GM19043 (cell line): ENCODE measurements at regions not wholly inside any gene's neighbourhood (a gene's known extent, or its start where the extent isn't known, plus 50 kb on each side); places are given as distances from the start of the nearest gene placed in this dataset.

Experiments
- ATAC-seq: cut with Tn5 transposase; IDR thresholded peaks from one replicate; pipeline ENCODE4 v1.9.1; 2021; ENCODE audit warnings: low read depth; ENCODE audit not compliant: unreplicated experiment

DNA sequence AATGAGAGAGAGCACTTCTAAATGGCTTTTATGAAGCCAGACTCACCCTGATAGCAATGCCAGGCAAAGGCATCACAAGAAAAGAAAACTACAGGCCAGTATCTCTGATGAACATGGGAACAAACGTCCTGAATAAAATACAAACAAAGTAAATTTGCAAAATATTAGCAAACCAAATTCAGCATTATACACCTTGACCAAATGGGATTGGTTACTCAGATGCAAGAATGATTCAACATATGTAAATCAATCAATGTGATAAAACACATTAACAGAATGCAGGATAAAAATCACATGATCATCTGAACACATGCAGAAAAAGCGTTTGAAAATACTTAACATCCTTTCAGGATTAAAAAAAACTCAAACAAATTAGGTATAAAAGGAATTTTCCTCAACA, 494.9 kb upstream of the CCDC54 start:
- no peak for ATAC-seq

DNA sequence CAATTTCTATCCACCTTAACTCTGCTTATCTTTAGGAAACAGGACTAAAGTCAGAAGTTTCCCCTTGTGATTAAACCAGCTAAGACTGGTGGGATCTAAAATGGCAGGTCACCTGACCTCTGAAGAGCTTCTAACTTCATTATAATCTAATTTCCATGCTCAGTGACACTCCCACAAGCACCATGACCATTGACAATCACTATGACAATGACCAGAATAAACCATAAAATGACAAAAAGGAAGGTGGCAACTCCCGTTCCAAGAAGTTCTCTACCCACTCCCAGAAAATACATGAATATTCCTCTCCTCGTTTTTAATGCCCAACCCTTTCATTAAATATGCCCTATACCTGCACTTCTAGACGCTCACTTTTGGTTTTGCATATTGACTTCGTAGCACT, 471.2 kb upstream of the CCDC54 start:
- no peak for ATAC-seq

DNA sequence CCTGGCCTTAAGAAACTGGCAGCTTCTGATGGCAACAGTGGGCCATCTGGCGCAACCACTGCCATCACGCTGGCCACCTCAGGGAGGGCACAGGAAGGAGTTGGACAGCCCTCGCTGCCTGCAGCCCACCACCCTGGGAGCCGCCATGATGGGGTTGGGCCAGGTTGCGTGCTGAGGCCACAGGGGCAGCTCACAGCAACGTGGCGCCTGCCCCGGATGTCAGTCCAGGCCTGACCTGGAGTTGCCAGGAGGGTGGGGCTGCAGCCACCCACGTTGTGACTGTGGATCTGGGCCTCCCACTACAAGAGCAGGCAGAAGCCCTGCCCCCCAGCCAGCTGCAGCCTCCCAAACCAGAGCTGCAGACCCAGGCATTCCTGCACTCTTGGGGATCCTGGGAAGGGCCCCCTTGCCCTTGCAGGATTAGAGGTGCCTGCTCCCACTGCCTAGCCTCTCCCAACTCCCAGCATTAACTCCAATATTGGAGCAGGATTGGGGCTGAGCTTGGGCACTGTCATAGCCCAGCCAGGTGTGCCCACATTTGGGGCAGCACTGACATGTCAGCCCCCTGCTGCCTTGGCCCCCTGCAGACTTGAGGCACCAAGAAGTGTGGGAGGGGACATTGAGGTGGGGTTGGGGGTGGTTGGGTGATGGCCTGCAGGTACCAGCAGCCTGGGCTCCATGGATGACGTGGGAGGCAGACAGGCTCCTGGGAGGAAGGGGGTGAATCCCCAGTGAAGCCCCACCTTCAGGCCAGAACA, 468.9 kb upstream of the CCDC54 start:
- no peak for ATAC-seq

DNA sequence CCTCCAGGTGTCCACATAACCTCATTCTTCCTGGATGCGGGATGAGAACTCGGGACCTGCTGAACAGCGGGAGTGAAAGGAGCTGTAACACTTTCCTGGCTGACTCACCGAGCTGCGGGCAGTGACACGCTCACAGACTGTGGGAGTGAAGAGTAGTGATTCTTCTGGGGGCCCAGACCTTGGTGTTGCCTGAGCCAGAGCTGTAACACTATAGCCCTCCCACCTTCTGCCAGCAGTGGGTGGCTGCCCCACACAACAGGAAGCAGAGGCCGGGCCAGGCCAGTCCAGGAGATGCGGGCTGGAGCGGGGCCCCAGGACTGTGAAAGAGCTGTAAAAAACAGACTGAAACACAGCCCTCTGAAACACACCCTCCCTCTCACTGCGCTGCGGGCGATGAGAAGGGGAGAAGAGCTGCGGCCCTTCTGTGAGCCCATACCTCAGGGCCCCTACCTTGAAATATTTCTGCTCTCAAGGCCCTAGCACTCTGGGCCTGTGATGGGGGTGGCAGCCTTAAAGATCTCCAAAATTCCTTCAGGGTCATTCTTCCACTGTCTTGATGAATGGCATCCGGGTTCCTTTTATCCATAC, 464.0 kb upstream of the CCDC54 start:
- no peak for ATAC-seq

DNA sequence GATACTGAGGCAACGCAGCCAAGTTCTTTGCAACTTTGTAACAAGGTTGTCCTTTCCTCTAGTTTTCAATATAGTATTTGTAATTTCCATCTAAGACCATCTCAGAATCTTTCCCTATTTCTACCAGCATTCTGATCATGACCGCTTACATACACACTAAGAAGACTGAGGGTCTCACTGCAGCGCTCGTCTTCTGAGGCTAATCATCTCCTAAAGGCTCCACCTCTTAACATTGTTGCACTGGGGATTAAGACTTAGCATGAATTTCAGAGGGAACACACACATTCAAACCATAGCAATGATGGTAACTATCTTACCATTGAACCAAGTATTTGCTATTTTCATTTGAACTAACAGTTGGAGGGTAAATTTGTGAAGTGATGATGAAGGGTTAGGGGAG, 463.3 kb upstream of the CCDC54 start:
- ATAC-seq = no peak

DNA sequence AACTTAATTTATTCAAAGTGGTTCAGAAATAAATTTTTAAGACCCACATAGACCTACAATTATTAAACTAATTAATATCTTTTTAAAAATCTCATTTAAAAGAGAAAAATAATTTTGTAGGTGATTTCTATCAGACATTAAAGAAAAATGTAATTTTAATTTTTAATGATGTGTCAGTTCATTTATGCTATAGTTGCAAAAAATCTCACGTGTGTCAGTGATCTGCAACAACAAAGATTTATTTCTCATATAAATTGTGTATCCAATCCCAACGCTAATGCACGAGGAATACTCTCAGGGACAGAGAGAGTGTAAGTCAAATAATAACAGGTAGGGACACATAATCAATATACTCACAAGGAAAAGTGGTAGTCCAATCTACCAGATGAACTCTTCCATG, 456.6 kb upstream of the CCDC54 start:
- no peak for ATAC-seq

DNA sequence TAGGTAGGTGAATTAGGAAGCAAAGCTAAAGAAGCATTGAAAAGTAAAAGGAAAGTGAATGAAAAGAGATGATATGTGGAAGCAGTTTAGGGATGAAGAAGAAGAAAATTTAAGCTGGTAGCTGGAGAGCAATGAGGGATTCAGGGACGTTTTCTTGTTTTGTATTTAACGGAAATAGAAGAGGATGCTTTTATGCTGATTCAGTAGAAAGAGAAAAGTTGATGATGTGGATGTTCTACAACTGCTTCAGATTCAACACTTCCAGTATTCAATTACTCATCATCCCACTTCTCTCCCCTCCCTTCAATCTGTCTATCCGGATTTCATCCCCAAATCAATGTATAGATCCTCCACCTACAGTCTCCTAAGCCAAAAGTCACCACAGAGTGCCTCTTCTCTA, 448.2 kb upstream of the CCDC54 start:
- ATAC-seq = no peak

DNA sequence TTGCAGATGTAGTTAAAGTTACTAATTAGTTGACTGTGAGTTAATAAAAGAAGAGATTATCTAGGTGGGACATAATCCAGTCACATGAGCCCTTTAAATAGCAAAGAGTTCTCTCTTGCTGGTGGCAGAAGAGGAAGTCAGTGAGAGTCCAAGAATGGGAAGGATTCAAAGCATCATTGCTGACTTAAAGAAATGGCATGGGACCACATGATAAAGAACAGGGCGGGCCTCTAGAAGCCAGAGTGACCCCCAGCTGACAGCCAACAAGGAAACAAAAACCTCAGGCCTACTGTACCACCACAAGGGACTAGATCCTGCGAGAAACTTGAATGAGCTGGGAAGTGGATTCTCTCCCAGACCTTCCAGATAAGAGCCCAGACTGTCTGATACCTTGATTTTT, 447.2 kb upstream of the CCDC54 start:
- ATAC-seq = no peak

DNA sequence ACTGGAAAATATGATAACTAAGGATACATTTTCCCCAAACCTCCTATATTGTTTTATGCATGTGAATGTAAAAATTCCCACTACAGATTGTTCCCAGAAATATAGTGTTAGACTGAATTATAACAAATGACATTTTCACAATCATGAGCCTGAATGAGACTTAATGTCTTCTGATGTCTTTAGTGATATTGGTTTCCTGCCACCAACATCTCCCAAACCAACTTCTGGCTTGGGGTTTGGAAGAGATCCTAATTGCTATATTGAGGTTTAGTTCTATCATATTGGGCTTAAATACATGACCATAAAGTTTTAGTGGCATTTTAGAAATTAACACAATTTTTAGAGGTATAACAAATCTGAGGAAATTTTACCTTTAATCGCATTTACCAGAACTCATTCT, 445.3 kb upstream of the CCDC54 start:
- ATAC-seq = no peak

DNA sequence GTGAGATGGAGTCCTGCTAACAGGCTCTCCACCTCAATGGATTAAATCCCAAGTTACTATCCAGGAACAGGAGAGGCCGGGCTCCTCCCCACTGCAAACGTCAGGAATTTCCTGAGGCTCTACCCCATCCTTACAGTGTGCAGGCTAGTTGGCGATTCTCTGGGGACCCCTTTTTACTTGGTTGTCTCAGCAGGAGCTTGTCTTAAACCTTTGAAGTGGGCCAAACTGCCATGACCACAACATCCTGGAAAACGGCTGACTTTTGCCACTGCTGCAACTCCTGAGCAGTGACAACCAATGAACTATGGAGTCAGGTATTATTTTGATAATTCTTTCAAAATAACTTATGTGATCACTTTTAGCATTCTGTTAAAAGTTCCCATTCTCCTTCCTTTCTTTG, 440.9 kb upstream of the CCDC54 start:
- ATAC-seq = no peak

DNA sequence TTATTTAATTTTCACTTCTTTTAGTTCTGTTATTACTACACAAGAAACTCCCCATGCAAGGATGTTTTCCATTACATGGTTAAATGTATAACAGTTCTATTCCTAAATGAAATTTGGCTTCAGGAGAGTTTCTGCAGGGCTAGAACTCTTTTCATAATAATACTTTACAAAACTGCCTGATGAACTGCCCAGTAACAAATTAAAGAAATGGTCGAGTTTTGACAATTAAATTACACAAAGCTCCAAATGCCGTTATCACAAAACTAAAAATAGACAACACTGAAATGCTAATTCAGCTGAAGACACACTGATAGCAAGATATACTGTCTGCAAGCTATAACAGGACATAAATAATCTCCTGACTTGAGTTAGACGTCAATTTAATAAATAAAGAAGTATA, 435.2 kb upstream of the CCDC54 start:
- ATAC-seq = no peak

DNA sequence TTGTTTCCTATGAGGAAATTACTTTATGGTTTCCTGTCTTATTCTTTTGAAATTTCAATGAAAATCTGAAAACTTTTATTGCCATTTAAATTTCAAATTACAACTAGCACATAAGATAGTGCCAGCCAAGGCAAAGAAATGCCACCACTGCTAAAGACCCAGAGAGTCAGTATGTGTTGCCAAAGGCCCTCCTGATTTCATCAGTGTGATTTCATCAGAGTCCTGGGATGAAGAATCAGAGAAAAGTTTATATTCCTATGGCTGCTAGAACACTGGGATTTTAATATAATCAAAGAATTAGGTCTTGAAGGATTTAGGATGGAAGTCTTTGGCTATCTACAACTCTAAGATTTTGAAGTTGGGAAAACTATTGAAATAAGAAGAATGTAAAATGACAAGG, 434.2 kb upstream of the CCDC54 start:
- no peak for ATAC-seq

DNA sequence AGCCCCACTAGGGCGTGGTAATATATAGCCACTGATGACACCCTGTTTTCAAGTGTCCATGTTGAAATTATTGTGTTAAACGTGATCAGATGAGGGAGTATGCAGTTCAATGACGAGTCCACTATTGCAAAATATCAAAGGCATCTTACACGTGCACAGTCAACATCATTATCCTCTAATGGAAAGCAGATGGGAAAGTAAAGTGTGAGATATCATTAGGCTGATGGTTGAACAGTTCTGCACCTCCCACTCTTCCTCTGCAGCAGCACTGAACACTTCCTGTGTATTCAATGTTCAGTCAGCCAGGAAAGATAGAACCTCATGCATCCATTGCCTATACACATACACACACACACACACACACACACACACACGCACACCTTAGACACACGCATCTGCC, 431.8 kb upstream of the CCDC54 start:
- no peak for ATAC-seq

DNA sequence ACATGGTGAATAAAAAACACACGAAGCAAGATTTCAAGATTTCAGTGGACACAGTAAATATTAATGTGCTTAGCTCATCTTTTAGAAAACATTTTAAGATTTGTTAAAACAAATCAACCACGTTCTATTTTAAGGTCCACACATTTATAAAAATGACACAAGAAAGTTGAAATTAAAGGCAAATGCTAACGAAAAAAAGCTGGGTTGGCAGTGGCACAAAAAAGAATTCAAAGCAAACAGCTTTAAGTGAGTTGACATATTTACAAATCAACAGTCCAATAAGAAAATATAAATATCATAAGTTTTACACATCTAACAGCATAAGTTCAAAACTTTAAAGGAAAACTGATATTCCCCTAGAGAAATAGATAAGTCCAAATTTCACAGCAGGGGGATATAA, 430.4 kb upstream of the CCDC54 start:
- ATAC-seq = no peak

DNA sequence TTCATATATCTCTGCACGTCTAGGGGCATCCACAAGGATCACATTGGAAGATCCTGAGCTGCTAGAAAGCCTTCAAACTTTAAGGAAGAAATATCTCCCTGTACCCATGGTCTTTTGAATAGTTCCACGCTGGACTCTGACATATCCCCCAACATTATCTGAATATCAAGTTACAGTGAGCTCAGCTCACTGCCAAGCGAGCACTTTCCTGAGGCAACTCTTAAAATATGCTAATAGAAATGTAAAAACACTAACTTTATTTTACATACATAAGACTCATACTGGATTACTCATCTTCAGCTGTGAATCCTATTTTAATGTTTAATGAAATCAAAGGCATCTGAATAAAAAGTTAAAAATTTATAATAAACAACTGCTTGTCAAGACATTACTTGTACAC, 420.2 kb upstream of the CCDC54 start:
- ATAC-seq = no peak

DNA sequence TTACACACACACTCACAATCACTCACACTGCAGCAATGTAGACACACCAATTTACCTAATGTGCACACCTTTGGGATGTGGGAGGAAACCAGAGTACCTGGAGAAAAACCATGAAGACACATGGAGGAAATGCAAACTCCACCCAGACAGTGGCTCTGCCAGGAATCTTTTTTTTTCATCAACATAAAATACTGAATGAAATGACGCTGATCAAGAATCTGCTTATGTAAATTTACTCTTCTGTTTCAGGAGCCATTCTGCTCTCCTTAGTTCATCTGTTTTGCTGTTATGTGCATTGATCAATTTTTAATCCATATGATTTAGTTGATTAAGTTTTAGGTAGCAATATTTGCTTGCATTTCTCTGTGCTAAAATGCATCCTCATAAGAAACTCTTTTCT, 414.2 kb upstream of the CCDC54 start:
- ATAC-seq = no peak

DNA sequence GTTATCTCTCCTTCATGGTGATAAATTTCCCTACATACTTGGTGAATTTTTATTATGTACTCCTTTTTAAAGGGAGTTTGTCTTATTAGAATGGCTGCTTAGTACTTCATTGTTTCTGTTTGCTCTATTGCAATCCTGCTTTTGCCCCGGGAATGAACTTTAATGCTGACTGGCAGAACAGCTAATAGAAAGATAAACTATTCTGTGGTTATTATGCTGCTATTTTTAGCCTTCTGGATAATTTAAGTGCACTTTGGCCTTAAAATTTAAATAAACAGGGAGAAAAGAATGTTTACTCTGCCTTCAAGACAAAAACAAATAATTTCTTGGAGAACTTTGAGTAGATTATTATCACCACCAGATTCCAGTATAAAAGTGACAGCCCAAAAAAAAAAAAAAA, 413.8 kb upstream of the CCDC54 start:
- ATAC-seq = no peak

DNA sequence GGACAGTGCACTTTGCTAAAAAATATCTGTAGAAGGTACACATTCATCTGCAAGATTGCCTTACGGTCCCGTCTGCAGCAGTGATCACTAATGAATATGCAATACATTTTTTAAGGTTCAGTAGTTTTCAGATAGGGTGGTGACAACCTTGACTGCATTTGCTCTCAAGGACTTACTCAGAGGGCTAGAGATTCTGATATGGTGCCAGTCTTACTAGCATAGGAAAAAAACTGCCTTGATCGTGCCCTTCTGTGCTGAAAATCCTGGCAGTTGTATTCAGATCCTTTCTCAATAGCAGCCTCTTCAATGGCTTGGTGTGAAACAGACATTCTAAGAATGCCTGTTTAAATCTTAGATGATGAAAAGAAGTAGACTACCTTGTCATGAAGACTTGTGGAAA, 411.9 kb upstream of the CCDC54 start:
- no peak for ATAC-seq

DNA sequence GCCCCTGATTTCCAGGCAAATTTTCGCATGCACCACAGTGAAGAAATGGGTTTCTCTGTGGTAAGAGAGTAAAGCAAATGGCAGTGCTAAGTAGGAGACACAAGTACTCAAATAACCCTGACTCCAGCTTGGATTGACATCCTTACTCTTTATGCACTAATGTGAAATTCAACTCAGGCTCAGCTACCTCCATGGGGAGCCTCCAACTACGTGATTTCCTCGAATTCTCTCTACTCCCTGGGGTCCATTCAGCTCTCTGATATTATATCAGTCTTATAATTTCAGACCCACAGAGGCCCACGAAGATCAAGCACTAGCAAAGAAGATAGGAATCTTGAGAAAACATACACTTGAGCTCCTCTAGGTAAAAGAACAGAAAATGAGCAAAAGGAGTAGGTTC, 407.6 kb upstream of the CCDC54 start:
- no peak for ATAC-seq

DNA sequence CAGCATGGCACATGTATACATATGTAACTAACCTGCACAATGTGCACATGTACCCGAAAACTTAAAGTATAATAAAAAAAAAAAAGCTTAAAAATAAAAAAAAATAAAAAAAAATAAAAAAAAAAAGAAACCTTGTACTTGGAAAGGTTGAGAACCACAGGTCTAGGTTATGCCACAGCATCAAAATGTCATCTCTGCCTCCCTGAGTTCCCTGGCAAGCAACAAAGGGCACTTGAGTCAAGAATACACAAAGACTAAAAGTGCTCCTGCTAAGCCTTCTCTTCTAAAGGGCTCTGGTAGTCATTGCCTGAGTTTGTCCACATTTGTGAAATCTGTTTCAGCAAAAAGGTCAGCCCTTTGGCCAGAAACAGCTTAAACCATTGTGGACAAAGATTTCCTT, 395.8 kb upstream of the CCDC54 start:
- no peak for ATAC-seq

DNA sequence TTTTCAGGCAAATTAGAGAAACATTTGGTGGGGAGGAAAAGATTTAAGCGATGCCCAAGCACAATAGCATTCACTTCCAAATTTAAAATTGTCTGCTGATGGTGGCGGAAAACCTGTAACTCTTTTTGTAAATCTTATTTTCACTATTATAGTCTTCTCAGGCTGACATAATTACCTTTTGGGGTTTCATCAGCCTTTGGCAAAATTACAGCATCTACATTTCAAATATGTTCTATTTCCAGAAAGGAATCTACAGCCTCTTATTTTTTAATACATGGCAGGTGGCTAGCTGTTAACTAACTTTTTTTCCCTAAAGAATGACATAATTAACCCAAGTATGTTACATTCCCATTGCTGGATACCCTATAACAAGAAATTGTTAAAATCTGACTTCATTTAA, 391.5 kb upstream of the CCDC54 start:
- ATAC-seq = no peak

DNA sequence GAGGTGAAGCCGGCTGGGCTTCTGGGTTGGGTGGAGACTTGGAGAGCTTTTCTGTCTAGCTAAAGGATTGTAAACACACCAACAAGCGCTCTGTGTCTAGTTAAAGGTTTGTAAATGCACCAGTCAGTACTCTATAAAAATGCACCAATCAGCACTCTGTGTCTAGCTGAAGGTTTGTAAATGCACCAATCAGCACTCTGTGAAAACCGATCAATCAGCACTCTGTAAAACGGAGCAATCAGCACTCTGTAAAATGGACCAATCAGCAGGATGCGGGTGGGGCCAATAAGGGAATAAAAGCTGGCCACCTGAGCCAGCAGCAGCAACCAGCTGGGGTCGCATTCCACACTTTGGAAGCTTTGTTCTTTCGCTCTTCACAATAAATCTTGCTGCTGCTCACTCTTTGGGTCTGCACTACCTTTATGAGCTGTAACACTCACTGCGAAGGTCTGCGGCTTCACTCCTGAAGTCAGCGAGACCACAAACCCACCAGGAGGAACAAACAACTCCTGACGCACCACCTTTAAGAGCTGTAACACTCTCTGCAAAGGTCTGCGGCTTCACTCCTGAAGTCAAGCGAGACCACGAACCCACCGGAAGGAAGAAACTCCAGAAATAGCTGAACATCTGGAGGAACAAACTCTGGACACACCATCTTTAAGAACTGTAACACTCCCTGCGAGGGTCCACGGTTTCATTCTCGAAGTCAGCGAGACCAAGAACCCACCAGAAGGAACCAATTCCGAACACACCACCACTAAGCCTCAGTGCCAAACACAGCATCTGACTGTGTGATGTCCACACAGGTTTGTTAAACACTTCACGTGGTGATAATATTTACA, 378.2 kb upstream of the CCDC54 start:
- peak; percentile 72 for ATAC-seq
